ENCODE measurements at regions not wholly inside any gene's neighbourhood (a gene's known extent, or its start where the extent isn't known, plus 50 kb on each side); places are given as distances from the start of the nearest gene placed in this dataset.

GRCh38 chr3:188053036-188053340 lies 101.0 kb upstream of the LPP start:
- Histone ChIP-seq H3K9me1 (replicated peaks; ENCODE audit: control insufficient read depth, extremely low read depth, insufficient read depth, low read length) (no peaks in the 10 kb centered on the region), H2AFZ (ENCODE audit: low read depth, low read length) (no peak overlapping the region), H3K4me3 (replicated peaks in 1 of 3; ENCODE audit: insufficient read depth in 1 of 3, low read depth in 1 of 3, low read length in 3 of 3) (no peak overlapping the region), H3K36me3 (ENCODE audit: control insufficient read depth in 2 of 2, extremely low read depth in 1 of 2, insufficient read depth in 2 of 2, low read length in 2 of 2) (no peaks in the 10 kb centered on the region), H3K27me3 (ENCODE audit: control insufficient read depth in 2 of 2, insufficient read depth in 2 of 2, low read length in 2 of 2) (peaks cover 1 to 3% of the 10 kb centered on the region in 2 experiments), H3K4me1 (ENCODE audit: control insufficient read depth, extremely low read depth, insufficient read depth, low read length) (no peaks in the 10 kb centered on the region), H3K27ac (ENCODE audit: insufficient read depth, low read depth, low read length) (no peak overlapping the region), H3K9ac (replicated peaks; ENCODE audit: extremely low read depth, insufficient read depth, low read length) (no peak overlapping the region), H3K9me3 (replicated peaks; ENCODE audit: control insufficient read depth, insufficient read depth, low read length) (no peaks in the 10 kb centered on the region), H3K4me2 (ENCODE audit: insufficient read depth, low read length) (no peak overlapping the region), H3K79me2 (ENCODE audit: control insufficient read depth, insufficient read depth, low read length) (no peaks in the 10 kb centered on the region), H4K20me1 (replicated peaks; ENCODE audit: control insufficient read depth, extremely low read depth, insufficient read depth, low read length) (no peaks in the 10 kb centered on the region)
- intact Hi-C loops (cut with micrococcal nuclease) (no loop called here), dilution Hi-C loops (cut with MboI; ENCODE audit: extremely low pct_ligation_motif_present, low sequenced_read_pairs) (no loop called here)
- FAIRE-seq (no peak), DNase-seq (ENCODE audit: low read depth, low spot score) (no peak)
- ChIA-PET POLR2A (no interaction called here), CTCF (no interaction called here)
- TF ChIP-seq EZH2 (IDR thresholded peaks at IDR 0.05; ENCODE audit: borderline replicate concordance, low read depth, low read length, severe bottlenecking) (no peak), POLR2A (IDR thresholded peaks at IDR 0.05; ENCODE audit: low read depth, low read length) (no peak), MYC (IDR thresholded peaks at IDR 0.05; ENCODE audit: low read depth, low read length) (no peak), GATA2 (IDR thresholded peaks at IDR 0.05; ENCODE audit: insufficient read depth, insufficient read length, low read depth, low read length) (no peak), JUN (IDR thresholded peaks at IDR 0.05; ENCODE audit: borderline replicate concordance, insufficient read depth, insufficient read length, low read depth) (no peak), FOS (IDR thresholded peaks at IDR 0.05; ENCODE audit: borderline replicate concordance, insufficient read depth, low read length) (no peak), CTCF (IDR thresholded peaks at IDR 0.05; ENCODE audit: extremely low read depth in 1 of 2, insufficient read depth in 1 of 2, low read depth in 1 of 2, low read length in 2 of 2) (no peak), POLR2AphosphoS5 (IDR thresholded peaks at IDR 0.05; ENCODE audit: insufficient read depth, low read depth, low read length) (no peak), MAX (IDR thresholded peaks at IDR 0.05; ENCODE audit: insufficient read depth, insufficient read length) (no peak)
- no TSS peak for BruUV-seq (replicated peaks)
